PC-9 (cell line): ENCODE measurements at regions not wholly inside any gene's neighbourhood (a gene's known extent, or its start where the extent isn't known, plus 50 kb on each side); places are given as distances from the start of the nearest gene placed in this dataset.

ENCODE experiments used
- CTCF ChIP-seq: fragments of 200-600 bp; sonication (generic); conservative IDR thresholded peaks from 2 replicates; pipeline ENCODE4 v1.6.1; 2017; ENCODE audit warnings: mixed run types, antibody characterized with exemption, mild to moderate bottlenecking, moderate library complexity
- EZH2 ChIP-seq: fragments of 200-600 bp; sonication (generic); IDR thresholded peaks from 2 replicates; pipeline ENCODE4 v1.8.0; 2017; ENCODE audit warnings: antibody characterized with exemption, low read depth

DNA sequence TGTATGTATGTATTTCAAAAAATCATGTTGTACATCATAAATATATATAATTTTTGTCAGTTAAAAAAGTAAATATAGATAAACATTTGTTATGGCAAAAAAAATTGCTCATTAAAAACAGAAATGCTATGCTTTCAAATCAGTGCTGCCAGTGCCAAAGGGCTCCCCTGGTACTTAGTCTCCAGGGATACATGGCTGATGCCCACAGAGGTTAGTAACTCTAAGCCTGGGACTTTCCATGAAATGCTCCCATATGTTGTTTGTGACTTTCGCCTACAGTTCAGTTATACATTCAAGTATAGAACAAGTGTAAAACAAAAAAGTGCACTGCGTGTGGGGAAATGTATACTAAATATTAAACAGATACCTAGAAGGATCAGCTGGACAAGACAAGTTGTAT is 104.0 kb downstream of the TENT5A start:
- TF ChIP-seq CTCF (no peak), EZH2 (no peak)
